ENCODE measurements at regions not wholly inside any gene's neighbourhood (a gene's known extent, or its start where the extent isn't known, plus 50 kb on each side); places are given as distances from the start of the nearest gene placed in this dataset.

DNA sequence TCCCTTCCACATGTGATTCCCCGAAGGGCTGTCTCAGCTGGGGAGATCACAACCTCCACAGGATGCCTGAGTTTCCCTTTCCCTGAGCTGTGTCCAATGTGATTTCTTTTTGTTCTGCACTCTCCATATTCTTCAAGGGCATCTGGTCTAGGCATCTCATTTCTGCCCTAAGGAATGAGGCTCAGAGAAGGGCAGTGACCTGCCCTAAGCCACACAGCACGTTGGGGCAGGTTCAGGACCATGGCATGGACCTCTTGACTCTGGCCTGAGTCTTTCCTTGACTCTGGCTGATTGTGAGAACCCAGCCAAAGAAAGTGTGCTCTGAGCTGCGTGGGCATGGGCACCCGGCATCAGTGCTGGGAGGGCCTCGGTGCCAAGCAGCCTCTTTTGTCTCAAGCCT lies 590.3 kb downstream of the PTPRU start:
- no peak for TF ChIP-seq ZFX (IDR thresholded peaks at IDR 0.05)
- no peak for TF ChIP-seq POLR2AphosphoS5 (IDR thresholded peaks at IDR 0.05; ENCODE audit: low read depth, low read length)
- no peaks in the 10 kb centered on the region for H3K36me3 ChIP-seq (ENCODE audit: control insufficient read depth in 1 of 2, insufficient read depth in 2 of 2, low read length in 2 of 2)
- no peak overlapping the region for H3K4me3 ChIP-seq (replicated peaks in 1 of 2; ENCODE audit: low read depth in 1 of 2, low read length in 2 of 2)
- no peaks in the 10 kb centered on the region for H3K9me2 ChIP-seq (ENCODE audit: insufficient read depth)
- no peak overlapping the region for H3K4me2 ChIP-seq (ENCODE audit: low read length)
- no peaks in the 10 kb centered on the region for H3K4me1 ChIP-seq (ENCODE audit: control insufficient read depth in 1 of 2, insufficient read depth in 2 of 2, low read length in 2 of 2)
- intact Hi-C loops (cut with micrococcal nuclease), result no loop called here
- ChIA-PET RAD21 (ENCODE audit: low non-redundant PET in 1 of 2, low total read pairs in 2 of 2, uncharacterized antibody in 2 of 2, unreplicated experiment in 2 of 2) (no interaction called here), CTCF (no interaction called here), POLR2A (no interaction called here)
- H3K27me3 ChIP-seq (ENCODE audit: insufficient read depth, low read length), result peaks cover 31% of the 10 kb centered on the region
- no peaks in the 10 kb centered on the region; a peak in 1 of 4 replicates for H3K9me3 ChIP-seq (ENCODE audit: control insufficient read depth in 1 of 2, insufficient read depth in 1 of 2, low read depth in 1 of 2, low read length in 2 of 2)
- H2AFZ ChIP-seq (ENCODE audit: low read depth, low read length, poor library complexity, severe bottlenecking), result no peak overlapping the region
- H3K79me2 ChIP-seq (ENCODE audit: insufficient read depth, low read length), result no peaks in the 10 kb centered on the region
- BruUV-seq (replicated peaks), result no TSS peak
- ATAC-seq, result no peak
- no peak for DNase-seq (ENCODE audit: low read depth, low spot score)
- H3K9ac ChIP-seq (ENCODE audit: low read length), result no peak overlapping the region
- H3K27ac ChIP-seq (ENCODE audit: low read depth, low read length), result no peak overlapping the region
- no peaks in the 10 kb centered on the region for H4K20me1 ChIP-seq (ENCODE audit: insufficient read depth)

DNA sequence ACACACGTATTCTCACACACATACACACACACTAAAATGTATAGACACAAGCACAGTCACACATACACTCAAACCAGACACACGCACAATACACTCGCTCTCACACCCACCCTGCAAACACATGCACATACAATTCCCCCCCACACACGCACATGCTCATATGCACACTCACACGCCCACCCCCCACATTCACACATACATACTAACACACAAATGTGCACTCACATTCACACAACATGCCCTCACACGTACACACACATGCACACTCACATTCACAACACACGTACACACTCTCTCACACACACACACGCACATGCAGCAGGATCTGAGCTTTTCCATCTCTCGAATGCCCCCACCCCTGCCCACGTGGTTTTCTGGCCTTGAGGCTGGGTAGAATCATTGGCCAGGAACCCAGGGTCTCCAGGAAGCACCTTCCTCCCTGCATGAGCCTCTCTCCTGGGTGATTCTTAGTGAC lies 589.7 kb downstream of the PTPRU start:
- no peak for ATAC-seq
- no peak overlapping the region for H3K4me3 ChIP-seq (replicated peaks in 1 of 2; ENCODE audit: low read depth in 1 of 2, low read length in 2 of 2)
- CTCF ChIA-PET, result no interaction called here
- TF ChIP-seq EGR1 (IDR thresholded peaks at IDR 0.05; ENCODE audit: low read depth), result no peak
- TF ChIP-seq EZH2 (IDR thresholded peaks at IDR 0.05), result no peak
- TF ChIP-seq, protein P1, sequence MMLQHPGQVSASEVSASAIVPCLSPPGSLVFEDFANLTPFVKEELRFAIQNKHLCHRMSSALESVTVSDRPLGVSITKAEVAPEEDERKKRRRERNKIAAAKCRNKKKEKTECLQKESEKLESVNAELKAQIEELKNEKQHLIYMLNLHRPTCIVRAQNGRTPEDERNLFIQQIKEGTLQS (IDR thresholded peaks at IDR 0.05), result no peak
- no peak for TF ChIP-seq ZNF274 (IDR thresholded peaks at IDR 0.05; ENCODE audit: low read depth, low read length)
- TF ChIP-seq, protein P2, sequence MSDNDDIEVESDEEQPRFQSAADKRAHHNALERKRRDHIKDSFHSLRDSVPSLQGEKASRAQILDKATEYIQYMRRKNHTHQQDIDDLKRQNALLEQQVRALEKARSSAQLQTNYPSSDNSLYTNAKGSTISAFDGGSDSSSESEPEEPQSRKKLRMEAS (IDR thresholded peaks at IDR 0.05), result no peak
- TF ChIP-seq, protein P3, sequence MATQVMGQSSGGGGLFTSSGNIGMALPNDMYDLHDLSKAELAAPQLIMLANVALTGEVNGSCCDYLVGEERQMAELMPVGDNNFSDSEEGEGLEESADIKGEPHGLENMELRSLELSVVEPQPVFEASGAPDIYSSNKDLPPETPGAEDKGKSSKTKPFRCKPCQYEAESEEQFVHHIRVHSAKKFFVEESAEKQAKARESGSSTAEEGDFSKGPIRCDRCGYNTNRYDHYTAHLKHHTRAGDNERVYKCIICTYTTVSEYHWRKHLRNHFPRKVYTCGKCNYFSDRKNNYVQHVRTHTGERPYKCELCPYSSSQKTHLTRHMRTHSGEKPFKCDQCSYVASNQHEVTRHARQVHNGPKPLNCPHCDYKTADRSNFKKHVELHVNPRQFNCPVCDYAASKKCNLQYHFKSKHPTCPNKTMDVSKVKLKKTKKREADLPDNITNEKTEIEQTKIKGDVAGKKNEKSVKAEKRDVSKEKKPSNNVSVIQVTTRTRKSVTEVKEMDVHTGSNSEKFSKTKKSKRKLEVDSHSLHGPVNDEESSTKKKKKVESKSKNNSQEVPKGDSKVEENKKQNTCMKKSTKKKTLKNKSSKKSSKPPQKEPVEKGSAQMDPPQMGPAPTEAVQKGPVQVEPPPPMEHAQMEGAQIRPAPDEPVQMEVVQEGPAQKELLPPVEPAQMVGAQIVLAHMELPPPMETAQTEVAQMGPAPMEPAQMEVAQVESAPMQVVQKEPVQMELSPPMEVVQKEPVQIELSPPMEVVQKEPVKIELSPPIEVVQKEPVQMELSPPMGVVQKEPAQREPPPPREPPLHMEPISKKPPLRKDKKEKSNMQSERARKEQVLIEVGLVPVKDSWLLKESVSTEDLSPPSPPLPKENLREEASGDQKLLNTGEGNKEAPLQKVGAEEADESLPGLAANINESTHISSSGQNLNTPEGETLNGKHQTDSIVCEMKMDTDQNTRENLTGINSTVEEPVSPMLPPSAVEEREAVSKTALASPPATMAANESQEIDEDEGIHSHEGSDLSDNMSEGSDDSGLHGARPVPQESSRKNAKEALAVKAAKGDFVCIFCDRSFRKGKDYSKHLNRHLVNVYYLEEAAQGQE (IDR thresholded peaks at IDR 0.05; ENCODE audit: low read depth), result no peak
- no peak for TF ChIP-seq ELF1 (IDR thresholded peaks at IDR 0.05; ENCODE audit: borderline replicate concordance, low read depth)
- no peak for TF ChIP-seq FOSL1 (IDR thresholded peaks at IDR 0.05; ENCODE audit: low read depth)
- no peak for TF ChIP-seq RAD21 (IDR thresholded peaks at IDR 0.05; ENCODE audit: low read depth)
- no peak for TF ChIP-seq TCF7L2 (IDR thresholded peaks at IDR 0.05; ENCODE audit: borderline replicate concordance, extremely low read depth, insufficient read depth, insufficient read length)
- no peak for TF ChIP-seq POLR2A (IDR thresholded peaks at IDR 0.05; ENCODE audit: borderline replicate concordance, extremely low read depth, insufficient read depth, insufficient read length)
- TF ChIP-seq, protein P4, sequence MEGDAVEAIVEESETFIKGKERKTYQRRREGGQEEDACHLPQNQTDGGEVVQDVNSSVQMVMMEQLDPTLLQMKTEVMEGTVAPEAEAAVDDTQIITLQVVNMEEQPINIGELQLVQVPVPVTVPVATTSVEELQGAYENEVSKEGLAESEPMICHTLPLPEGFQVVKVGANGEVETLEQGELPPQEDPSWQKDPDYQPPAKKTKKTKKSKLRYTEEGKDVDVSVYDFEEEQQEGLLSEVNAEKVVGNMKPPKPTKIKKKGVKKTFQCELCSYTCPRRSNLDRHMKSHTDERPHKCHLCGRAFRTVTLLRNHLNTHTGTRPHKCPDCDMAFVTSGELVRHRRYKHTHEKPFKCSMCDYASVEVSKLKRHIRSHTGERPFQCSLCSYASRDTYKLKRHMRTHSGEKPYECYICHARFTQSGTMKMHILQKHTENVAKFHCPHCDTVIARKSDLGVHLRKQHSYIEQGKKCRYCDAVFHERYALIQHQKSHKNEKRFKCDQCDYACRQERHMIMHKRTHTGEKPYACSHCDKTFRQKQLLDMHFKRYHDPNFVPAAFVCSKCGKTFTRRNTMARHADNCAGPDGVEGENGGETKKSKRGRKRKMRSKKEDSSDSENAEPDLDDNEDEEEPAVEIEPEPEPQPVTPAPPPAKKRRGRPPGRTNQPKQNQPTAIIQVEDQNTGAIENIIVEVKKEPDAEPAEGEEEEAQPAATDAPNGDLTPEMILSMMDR (IDR thresholded peaks at IDR 0.05 in 2 of 3, conservative IDR thresholded peaks at IDR 0.05 in 1 of 3; ENCODE audit: borderline replicate concordance in 1 of 3, insufficient read depth in 1 of 3, low read depth in 2 of 3, low read length in 2 of 3), result no peak
- no peak for TF ChIP-seq CBX3 (IDR thresholded peaks at IDR 0.05; ENCODE audit: low read depth)
- TF ChIP-seq POLR2AphosphoS5 (IDR thresholded peaks at IDR 0.05; ENCODE audit: low read depth, low read length), result no peak
- no peak for TF ChIP-seq CEBPB (IDR thresholded peaks at IDR 0.05; ENCODE audit: low read depth)
- no peak for TF ChIP-seq EZH2phosphoT487 (IDR thresholded peaks at IDR 0.05; ENCODE audit: borderline replicate concordance)
- TF ChIP-seq SP1 (IDR thresholded peaks at IDR 0.05; ENCODE audit: low read depth), result no peak

More for the DNA sequence above, 589.7 kb downstream of the PTPRU start:
- DNase-seq (ENCODE audit: low read depth, low spot score), result no peak
- POLR2A ChIA-PET, result no interaction called here
- Histone ChIP-seq H3K79me2 (ENCODE audit: insufficient read depth, low read length) (no peaks in the 10 kb centered on the region), H3K27me3 (ENCODE audit: insufficient read depth, low read length) (peaks cover 31% of the 10 kb centered on the region), H3K9me3 (ENCODE audit: control insufficient read depth in 1 of 2, insufficient read depth in 1 of 2, low read depth in 1 of 2, low read length in 2 of 2) (no peaks in the 10 kb centered on the region; a peak in 1 of 4 replicates), H4K20me1 (ENCODE audit: insufficient read depth) (no peaks in the 10 kb centered on the region), H3K27ac (ENCODE audit: low read depth, low read length) (no peak overlapping the region), H3K9me2 (ENCODE audit: insufficient read depth) (no peaks in the 10 kb centered on the region), H2AFZ (ENCODE audit: low read depth, low read length, poor library complexity, severe bottlenecking) (no peak overlapping the region), H3K4me1 (ENCODE audit: control insufficient read depth in 1 of 2, insufficient read depth in 2 of 2, low read length in 2 of 2) (no peaks in the 10 kb centered on the region), H3K9ac (ENCODE audit: low read length) (no peak overlapping the region), H3K4me2 (ENCODE audit: low read length) (no peak overlapping the region), H3K36me3 (ENCODE audit: control insufficient read depth in 1 of 2, insufficient read depth in 2 of 2, low read length in 2 of 2) (no peaks in the 10 kb centered on the region)
- no TSS peak for BruUV-seq (replicated peaks)
- intact Hi-C loops (cut with micrococcal nuclease), result no loop called here
- RAD21 ChIA-PET (ENCODE audit: low non-redundant PET in 1 of 2, low total read pairs in 2 of 2, uncharacterized antibody in 2 of 2, unreplicated experiment in 2 of 2), result no interaction called here

All from HCT116 (cell line).